Fibroblast of skin of left biceps (primary cell): ENCODE measurements at regions not wholly inside any gene's neighbourhood (a gene's known extent, or its start where the extent isn't known, plus 50 kb on each side); places are given as distances from the start of the nearest gene placed in this dataset.
A peak's percentile ranks its signal among the peaks of the same experiment; 100 is the strongest.

Source experiments
- DNase-seq, 2 experiments: peaks; one replicate each; pipeline ENCODE4 v3.0.0-alpha.2; 2013; ENCODE audit warnings: low read depth in 2 of 2

DNA sequence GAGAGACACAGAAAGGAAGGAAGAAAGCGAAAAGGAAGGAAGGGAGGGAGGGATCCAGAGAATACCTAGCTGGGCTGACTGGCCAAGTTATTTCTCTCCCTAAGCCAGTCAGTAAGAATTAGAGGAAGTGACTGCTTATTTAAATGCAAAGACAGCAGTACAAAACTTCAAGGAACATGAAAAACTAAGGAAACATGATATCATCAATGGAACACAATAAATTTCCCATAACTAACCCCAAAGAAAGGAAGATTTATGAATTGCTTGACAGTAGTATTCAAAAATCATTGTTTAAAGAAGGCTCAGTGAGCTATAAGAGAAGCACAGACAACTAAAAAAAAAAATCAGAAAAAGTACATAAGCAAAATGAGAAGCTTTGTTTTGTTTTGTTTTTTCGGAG, 252.3 kb upstream of the SASH1 start:
- no peak for DNase-seq

DNA sequence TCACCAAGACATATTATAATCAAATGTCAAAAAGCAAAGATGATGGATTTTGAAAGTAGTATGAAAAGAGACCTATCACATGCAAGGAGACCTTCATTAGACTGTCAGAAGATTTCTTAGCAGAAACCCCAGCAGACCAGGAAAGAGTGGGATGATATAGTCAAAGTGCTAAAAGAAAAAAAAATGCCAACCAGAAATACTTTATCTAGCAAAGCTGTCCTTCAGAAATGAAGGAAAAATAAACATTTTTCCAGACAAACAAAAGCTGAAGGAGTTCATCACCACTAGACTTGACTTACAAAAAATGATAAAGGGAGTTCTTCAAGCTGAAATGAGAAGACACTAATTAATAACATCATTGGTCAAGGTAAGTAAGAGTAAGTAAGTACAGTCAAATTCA, 251.2 kb upstream of the SASH1 start:
- no peak for DNase-seq

GRCh38 chr6:148103436-148103835, 239.2 kb upstream of the SASH1 start:
- no peak for DNase-seq

DNA sequence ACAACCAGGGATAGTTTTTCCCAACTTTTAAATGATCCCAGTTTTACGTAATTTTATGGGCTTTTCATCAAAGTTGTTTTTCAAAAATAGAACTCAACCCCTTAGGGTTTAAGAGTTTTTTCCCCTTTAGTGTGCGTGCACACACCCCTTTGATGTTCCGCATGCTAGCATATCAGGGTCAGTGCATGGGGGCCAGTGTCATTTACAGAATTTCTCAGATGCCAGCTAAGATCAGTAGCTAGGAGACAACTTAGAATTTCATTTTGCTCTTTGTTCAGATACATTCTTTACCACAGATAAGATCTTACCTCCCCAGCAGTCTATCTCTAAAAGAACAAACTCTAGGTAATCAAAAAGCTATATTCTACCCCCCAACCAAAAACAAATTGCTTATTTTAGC, 238.5 kb upstream of the SASH1 start:
- DNase-seq, result no peak

DNA sequence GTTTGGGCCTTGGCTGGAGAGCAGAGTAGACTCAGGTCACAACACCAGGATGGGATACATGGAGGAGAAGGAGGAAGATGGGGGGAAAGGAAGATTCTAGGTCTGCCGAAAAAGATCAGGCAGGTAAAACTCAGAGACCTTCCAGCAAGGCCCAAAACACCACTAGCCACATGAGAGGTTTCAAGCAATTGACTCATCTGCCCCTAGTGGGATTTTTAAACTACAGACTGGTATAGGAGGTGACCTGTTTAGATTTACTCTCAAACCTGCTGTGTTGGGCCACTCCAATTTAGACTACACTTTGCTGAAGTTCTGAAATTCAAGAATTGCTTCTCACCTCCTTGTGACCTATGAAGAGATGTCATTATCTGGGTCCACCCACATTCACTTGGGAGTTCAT, 236.9 kb upstream of the SASH1 start:
- no peak for DNase-seq

DNA sequence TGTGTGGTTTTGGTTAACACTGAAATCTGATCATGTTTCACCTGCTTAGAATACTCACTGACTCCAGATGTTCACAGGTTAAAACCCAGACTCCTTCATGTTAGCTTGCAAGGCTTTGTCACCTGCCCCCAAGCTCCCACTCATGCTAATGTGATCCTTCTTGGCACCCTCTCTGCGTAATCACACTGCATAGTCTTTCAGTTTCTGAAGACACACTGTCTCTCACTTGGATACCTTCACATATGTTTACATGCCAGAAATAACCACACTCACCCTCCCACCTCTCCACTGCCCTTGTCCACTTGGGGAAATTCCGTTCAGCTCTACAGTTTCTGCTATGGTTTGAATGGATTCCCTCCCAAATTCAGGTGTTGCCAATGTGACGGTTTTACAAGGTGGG, 234.7 kb upstream of the SASH1 start:
- no peak for DNase-seq

- DNase-seq, result no peak
These were observed 232.9 kb upstream of the SASH1 start for GRCh38 chr6:148109732-148110131.

DNA sequence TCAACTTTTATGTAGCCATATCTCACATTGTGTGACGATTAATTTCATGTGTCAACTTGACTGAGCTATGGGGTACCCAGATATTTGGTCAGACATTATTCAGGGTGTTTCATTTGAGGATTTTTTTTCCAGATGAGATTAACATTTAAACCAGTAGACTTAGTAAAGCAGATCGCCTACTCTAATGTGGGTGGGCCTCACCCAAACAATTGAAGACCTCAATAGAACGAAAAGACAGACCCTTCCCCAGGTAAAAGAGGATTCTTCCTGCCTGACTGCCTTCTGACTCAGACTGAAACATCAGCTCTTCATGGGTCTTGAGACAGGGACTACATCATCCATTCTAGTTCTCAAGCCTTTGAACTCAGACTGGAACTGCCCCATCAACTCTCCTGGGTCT, 231.7 kb upstream of the SASH1 start:
- no peak for DNase-seq

DNA sequence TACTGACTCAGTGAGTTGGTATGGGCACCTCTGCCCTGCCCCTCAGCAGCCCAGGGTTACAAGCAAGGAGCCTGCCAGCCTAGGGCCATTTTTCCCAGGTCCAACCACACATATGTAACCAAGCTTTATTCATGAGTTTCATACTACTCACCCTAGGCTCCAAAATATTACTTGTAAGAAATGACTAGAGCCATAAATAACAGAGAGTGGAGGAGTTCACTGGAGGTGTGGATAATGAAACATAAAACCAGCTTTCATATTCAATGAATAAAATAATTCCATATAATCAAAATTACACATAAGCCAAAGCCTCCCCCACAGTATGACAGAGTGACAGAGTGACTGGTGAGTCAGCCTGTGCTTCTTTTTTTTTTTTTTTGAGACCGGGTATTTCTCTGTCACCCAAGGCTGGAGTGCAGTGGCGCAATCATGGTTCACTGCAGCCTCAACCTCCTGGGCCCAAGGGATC, 229.8 kb upstream of the SASH1 start:
- no peak for DNase-seq

- no peak for DNase-seq
These were observed 226.6 kb upstream of the SASH1 start for GRCh38 chr6:148116001-148116400.

- no peak for DNase-seq
These were observed 224.4 kb upstream of the SASH1 start for GRCh38 chr6:148118244-148118643.

- DNase-seq, result no peak
These were observed 214.5 kb upstream of the SASH1 start for GRCh38 chr6:148128014-148128730.

GRCh38 chr6:148134592-148134991, 208.0 kb upstream of the SASH1 start:
- no peak for DNase-seq

- DNase-seq, result no peak
These were observed 206.1 kb upstream of the SASH1 start for GRCh38 chr6:148136586-148136985.

DNA sequence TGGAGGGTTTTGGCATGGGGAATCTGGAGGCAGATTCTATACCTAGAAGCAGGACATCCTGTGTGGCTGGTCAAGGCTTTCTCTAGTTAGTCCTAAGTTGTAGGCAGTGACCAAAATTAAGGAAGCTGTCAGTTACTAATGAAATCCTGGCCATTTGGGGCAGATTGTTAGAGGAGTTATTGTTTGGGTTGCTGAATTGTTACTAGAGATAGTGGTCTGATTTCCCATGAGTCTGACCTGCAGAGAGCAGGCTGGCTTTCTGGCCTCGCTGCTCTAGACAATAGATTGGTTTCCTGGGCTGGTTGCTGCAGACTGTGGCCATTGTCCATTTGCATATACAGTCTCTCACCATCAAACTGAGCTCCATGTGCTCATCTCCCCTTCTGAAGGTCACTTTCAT, 205.0 kb upstream of the SASH1 start:
- no peak for DNase-seq

- DNase-seq, result no peak
These were observed 204.1 kb upstream of the SASH1 start for GRCh38 chr6:148138573-148138972.

GRCh38 chr6:148140772-148141557, 201.7 kb upstream of the SASH1 start:
- no peak for DNase-seq

DNA sequence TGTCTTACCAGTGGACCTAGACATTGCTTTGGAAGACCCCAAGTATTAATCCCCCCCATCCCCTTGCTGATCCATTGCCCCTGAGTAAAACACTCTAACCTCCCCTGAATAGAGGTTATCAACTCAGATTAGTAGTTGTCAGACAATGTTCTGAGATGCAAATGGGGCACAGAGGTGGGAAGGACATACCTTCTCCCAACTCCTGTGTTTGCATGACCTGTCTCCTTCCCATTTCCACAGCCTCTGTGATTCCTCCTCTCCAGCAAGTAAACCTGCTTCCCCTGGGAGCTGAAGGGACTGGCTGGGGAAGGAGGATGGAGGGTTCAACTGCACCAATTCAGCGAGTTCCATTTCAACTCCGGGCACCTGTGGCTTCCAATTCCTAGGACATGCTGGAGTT, 199.8 kb upstream of the SASH1 start:
- DNase-seq, result no peak

GRCh38 chr6:148143771-148144170, 198.9 kb upstream of the SASH1 start:
- DNase-seq, result no peak

GRCh38 chr6:148144917-148145521, 197.6 kb upstream of the SASH1 start:
- DNase-seq, result peak; percentile 44 to 45

DNA sequence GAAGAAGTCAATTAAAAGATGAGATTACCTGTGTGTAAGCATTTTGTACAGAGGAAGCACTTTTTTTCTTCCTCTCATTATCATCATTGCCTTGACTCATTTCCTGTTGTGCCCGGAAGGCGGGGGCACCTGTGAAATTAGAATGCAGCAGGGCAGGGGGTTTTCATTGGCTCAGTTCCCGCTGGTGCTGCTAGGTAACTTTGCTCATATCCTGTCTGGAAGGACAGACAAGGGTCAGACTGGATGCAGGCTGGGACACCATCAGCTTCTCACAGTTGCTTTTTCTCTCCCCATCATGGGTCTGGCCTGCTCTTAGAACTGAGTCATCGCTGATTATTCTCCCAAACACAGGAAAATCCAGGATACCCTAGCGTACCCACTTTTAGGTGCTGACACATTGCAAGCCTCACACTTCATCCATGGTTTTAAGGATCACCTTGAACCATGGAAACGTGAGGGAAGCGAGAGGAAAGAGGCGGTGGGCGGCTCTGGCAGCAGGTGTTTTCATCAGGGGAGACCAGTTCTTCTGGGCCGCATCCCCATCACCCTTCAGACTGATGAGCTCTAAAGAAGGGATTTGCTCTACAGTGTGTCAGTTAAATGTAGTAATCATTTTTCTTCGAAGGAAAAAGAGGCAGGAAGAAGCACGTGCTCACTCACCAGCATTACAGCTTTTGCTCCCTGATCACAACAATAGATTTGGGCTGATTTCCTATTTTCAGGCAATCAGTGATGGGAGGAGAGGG, 195.7 kb upstream of the SASH1 start:
- no peak for DNase-seq

DNA sequence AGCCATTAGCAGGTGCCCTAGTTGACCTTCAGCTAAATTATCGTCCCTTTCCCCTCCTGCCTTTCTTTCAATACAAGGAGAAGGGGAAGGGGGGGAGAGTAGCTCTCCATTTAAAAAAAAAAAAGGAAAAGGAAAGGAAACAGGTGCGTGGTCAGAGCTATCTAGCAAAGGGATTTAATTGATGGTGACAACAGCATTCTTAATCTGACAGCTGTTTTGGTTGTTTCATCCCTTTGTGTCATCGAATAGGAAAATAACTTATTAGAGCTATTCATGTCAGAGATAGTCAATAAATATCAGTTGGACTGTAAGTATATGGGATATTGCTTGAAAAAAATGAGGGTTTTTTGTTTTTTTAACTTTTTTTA, 195.2 kb upstream of the SASH1 start:
- no peak for DNase-seq
